ENCODE measurements at regions not wholly inside any gene's neighbourhood (a gene's known extent, or its start where the extent isn't known, plus 50 kb on each side); places are given as distances from the start of the nearest gene placed in this dataset.

DNA sequence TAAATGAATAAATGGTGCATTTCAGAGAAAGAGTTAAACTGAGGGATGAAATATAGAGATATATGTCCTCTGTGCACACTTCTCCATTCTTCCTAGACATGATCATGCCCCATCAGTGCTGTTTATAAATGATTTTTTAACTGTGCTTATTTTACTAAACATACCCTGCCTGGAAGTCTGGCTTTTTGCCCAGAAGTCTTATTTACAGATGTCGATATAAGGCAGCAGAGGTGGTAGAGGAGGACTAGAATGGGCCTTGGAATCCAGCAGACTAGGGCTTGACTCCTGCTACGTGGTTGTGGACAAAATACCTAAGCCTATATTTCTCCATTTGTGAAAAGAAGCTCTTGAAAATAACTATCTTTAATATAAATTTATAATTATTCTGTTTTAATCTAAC is 355.5 kb downstream of the RAD51AP2 start:
- TF ChIP-seq, protein P1, sequence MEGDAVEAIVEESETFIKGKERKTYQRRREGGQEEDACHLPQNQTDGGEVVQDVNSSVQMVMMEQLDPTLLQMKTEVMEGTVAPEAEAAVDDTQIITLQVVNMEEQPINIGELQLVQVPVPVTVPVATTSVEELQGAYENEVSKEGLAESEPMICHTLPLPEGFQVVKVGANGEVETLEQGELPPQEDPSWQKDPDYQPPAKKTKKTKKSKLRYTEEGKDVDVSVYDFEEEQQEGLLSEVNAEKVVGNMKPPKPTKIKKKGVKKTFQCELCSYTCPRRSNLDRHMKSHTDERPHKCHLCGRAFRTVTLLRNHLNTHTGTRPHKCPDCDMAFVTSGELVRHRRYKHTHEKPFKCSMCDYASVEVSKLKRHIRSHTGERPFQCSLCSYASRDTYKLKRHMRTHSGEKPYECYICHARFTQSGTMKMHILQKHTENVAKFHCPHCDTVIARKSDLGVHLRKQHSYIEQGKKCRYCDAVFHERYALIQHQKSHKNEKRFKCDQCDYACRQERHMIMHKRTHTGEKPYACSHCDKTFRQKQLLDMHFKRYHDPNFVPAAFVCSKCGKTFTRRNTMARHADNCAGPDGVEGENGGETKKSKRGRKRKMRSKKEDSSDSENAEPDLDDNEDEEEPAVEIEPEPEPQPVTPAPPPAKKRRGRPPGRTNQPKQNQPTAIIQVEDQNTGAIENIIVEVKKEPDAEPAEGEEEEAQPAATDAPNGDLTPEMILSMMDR (IDR thresholded peaks at IDR 0.05): no peak
- no peak for TF ChIP-seq POLR2A (IDR thresholded peaks at IDR 0.05)

All from testis (tissue), 2 donors.